GM12892 (cell line): ENCODE measurements at regions not wholly inside any gene's neighbourhood (a gene's known extent, or its start where the extent isn't known, plus 50 kb on each side); places are given as distances from the start of the nearest gene placed in this dataset.

Source experiments
- POLR2A ChIP-seq: IDR thresholded peaks from 2 replicates; pipeline ENCODE4 v1.6.1; 2011; ENCODE audit warnings: low read depth, low read length, control low read depth
- POLR2AphosphoS5 ChIP-seq: IDR thresholded peaks from 2 replicates; pipeline ENCODE4 v1.6.1; 2011; ENCODE audit warnings: low read depth, low read length, control low read depth
- TAF1 ChIP-seq: IDR thresholded peaks from 2 replicates; pipeline ENCODE4 v1.6.1; 2011; ENCODE audit warnings: low read depth, mild to moderate bottlenecking, control low read depth, low read length, borderline replicate concordance

GRCh38 chr2:133918141-133918540 lies 335.7 kb upstream of the MGAT5 start:
- no peak for TF ChIP-seq POLR2A
- TF ChIP-seq POLR2AphosphoS5 = no peak
- no peak for TF ChIP-seq TAF1
